ENCODE measurements at regions not wholly inside any gene's neighbourhood (a gene's known extent, or its start where the extent isn't known, plus 50 kb on each side); places are given as distances from the start of the nearest gene placed in this dataset.

DNA sequence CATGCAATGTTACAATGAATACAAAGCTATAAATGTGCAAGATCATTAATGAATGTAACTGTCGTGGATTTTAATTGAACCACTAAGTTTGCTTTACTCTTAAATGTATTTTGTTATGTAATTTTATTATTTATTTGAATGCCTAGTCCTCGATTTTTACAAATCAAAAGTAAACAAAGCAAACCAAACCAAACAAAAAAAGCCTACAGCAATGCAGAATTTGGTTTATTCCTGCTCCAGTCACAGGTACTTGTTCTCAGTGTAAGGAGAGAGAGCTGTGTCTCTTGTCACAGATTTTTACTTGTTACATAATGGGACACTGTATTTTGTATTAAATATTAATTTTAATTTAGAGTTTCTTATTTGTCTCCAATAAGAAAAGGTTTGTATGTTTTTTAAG, 584.3 kb upstream of the SLITRK6 start:
- TF ChIP-seq, protein P1, sequence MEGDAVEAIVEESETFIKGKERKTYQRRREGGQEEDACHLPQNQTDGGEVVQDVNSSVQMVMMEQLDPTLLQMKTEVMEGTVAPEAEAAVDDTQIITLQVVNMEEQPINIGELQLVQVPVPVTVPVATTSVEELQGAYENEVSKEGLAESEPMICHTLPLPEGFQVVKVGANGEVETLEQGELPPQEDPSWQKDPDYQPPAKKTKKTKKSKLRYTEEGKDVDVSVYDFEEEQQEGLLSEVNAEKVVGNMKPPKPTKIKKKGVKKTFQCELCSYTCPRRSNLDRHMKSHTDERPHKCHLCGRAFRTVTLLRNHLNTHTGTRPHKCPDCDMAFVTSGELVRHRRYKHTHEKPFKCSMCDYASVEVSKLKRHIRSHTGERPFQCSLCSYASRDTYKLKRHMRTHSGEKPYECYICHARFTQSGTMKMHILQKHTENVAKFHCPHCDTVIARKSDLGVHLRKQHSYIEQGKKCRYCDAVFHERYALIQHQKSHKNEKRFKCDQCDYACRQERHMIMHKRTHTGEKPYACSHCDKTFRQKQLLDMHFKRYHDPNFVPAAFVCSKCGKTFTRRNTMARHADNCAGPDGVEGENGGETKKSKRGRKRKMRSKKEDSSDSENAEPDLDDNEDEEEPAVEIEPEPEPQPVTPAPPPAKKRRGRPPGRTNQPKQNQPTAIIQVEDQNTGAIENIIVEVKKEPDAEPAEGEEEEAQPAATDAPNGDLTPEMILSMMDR (conservative IDR thresholded peaks at IDR 0.05; ENCODE audit: low read length) = no peak
- no peak for TF ChIP-seq EZH2phosphoT487 (IDR thresholded peaks at IDR 0.05; ENCODE audit: borderline replicate concordance, low read depth, low read length)
